H7 (cell line): ENCODE measurements at regions not wholly inside any gene's neighbourhood (a gene's known extent, or its start where the extent isn't known, plus 50 kb on each side); places are given as distances from the start of the nearest gene placed in this dataset.

Experiments used
- DNase-seq: peaks from one replicate; pipeline ENCODE4 v3.0.0; 2012
- H3K27me3 ChIP-seq: 2 replicates; pipeline ENCODE4 v1.6.0; 2011; ENCODE audit warnings: mild to moderate bottlenecking, low read length; ENCODE audit not compliant: control insufficient read depth, insufficient read depth
- H3K36me3 ChIP-seq: replicated peaks from 2 replicates; pipeline ENCODE4 v1.5.1; 2011; ENCODE audit warnings: low read length; ENCODE audit not compliant: control insufficient read depth, insufficient read depth
- H3K4me3 ChIP-seq: 2 replicates; pipeline ENCODE4 v1.5.1; 2011; ENCODE audit warnings: low read depth, mild to moderate bottlenecking, control low read depth, low read length, moderate library complexity; ENCODE audit not compliant: insufficient read depth

DNA sequence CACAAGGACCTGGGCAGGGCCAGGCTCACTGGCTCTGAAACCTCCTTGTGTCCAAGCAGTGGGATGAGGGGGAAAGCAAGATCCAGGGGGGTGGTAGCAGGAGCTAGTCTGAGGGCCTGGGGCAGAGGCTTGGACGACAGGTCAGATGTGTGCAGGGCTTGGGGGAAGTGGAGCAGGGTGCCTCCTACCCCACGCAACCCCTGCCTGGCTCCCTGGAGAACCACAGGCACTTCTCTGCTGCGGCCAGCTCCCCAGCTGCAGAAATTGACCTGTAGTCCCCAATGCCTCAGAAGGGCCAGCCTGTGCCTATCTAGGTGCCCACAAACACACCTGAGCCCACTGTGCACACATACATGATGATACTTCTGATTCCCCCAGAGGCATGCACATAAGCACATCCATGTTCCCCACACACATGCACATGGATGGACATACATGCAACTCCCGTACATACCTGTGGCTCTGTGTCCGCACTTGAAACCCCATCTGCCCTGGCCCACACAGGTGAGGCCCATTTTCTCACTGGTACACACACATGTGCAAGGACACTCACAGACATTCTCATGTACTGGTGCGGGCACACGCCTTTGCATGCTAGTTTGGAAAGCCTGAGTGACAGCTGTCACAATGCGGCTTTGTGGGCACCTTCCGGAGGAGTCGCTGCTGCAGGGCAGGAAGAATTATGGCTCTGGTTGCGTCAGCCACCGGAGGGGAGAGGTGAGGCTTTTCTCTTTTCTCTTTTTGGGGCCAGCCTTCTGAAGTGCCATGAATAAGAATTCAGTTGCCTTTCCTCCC is 247.2 kb upstream of the CSF3R start:
- no peaks in the 10 kb centered on the region for H3K27me3 ChIP-seq
- no peak overlapping the region for H3K4me3 ChIP-seq
- no peaks in the 10 kb centered on the region for H3K36me3 ChIP-seq
- DNase-seq: no peak

DNA sequence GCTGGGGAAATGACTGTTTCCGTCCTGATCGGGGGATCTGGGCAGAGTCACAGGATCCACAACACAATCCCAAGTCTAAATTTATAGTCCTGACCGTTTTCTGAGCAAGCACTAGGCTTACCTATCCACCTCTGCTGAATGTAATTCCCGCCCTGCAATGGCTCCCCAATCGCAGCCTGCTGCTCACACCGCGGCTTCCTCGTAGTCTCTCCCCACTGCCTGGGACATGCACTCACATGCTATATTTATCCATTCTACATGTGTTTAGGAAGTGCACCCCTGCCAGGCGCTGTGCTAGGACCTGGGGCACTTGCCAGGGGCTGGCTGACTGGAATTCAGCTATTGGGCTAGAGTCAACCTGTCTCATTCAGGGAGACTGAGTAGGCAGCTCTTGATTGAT is 246.6 kb upstream of the CSF3R start:
- DNase-seq: no peak
- no peak overlapping the region for H3K4me3 ChIP-seq
- no peaks in the 10 kb centered on the region for H3K36me3 ChIP-seq
- no peaks in the 10 kb centered on the region for H3K27me3 ChIP-seq

DNA sequence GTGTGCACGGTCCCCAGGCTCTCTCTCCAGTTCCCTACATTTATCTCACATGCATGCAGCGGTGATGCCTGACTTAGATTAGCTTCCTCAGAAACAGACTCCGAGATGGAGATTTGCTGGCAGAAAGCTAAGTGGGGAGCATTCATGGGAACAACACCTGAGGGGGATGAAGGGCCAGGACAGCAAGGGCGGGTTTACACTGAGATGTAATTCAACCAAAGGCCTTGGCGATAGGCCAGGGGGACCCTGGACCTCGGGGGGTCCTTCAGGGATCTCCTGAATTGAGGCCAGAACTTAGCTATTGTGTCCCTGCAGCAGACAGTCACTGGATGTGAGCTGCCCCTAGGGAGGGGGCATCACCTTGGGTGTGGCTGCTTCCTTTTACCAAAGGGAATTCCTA is 246.1 kb upstream of the CSF3R start:
- DNase-seq: no peak

GRCh38 chr1:36728051-36728450 is 245.3 kb upstream of the CSF3R start:
- Histone ChIP-seq H3K36me3 (no peaks in the 10 kb centered on the region), H3K4me3 (no peak overlapping the region), H3K27me3 (no peaks in the 10 kb centered on the region)
- no peak for DNase-seq

More for the DNA sequence above, 246.1 kb upstream of the CSF3R start:
- Histone ChIP-seq H3K4me3 (no peak overlapping the region), H3K36me3 (no peaks in the 10 kb centered on the region), H3K27me3 (no peaks in the 10 kb centered on the region)

- no peaks in the 10 kb centered on the region for H3K36me3 ChIP-seq
- no peak for DNase-seq
- H3K4me3 ChIP-seq: no peak overlapping the region
- no peaks in the 10 kb centered on the region; the same call in 1 of the 2 replicates for H3K27me3 ChIP-seq
Measured at GRCh38 chr1:36725151-36725550, 242.4 kb upstream of the CSF3R start.

DNA sequence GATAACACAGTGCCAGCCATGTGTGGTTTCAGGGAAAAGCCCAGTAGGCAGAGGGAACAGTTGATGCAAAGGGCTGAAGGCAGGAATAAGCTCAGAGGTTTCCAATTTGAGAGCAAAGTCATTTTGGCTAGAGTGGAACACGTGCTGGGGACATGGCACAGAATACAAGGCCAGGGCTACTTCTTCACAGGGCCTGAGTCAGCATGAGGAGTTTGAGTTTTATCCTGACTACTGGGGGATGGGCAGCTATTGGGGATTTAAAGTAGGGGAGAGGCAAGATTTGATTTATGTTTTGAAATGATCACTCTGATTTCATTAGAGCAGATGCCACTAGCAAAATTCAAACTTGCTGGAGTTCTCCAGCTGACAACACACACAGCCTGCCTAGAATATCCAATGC is 241.1 kb upstream of the CSF3R start:
- no peak for DNase-seq
- Histone ChIP-seq H3K36me3 (no peaks in the 10 kb centered on the region), H3K4me3 (no peak overlapping the region), H3K27me3 (no peaks in the 10 kb centered on the region; the same call in 1 of the 2 replicates)

GRCh38 chr1:36722871-36723270 is 240.2 kb upstream of the CSF3R start:
- no peak for DNase-seq
- Histone ChIP-seq H3K36me3 (no peaks in the 10 kb centered on the region), H3K4me3 (no peak overlapping the region), H3K27me3 (no peaks in the 10 kb centered on the region; the same call in 1 of the 2 replicates)

DNA sequence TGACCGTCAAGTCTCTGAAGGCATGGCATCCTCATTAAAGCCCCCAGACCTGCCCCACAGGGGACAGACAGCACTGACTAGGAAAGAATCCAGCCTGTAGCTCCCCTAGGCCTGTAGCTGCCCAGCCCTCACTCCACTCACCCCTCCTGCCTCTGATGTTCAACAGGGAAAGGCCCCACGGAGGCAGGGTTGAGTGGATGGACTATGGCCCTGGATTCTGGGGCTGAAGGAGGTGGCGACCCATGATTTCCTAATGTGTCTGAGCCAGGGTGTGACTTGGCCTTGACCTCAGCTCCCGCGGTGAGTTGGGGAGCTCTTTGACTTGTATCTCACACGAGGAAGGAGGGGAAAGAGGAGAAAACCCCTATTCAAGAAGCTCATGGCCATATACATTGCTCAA is 238.5 kb upstream of the CSF3R start:
- H3K27me3 ChIP-seq: no peaks in the 10 kb centered on the region; the same call in 1 of the 2 replicates
- H3K4me3 ChIP-seq: no peak overlapping the region
- DNase-seq: no peak
- H3K36me3 ChIP-seq: no peaks in the 10 kb centered on the region

DNA sequence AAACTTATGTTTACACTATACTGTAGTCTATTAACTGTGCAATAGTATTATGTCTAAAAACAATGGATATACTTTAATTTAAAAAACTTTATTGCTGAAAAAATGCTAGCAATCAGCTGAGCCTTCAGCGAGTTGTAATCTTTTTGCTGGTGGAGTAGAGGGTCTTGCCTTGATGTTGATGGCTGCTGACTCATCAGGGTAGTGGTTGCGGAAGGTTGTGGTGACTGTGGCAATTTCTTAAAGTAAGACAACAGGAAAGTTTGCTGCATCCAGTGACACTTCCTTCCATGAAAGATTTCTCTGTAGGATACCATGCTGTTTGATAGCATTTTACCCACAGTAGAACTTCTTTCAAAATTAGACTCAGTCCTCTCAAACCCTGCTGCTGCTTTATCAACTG is 234.7 kb upstream of the CSF3R start:
- H3K27me3 ChIP-seq: no peaks in the 10 kb centered on the region; the same call in 1 of the 2 replicates
- DNase-seq: no peak
- H3K36me3 ChIP-seq: no peaks in the 10 kb centered on the region
- no peak overlapping the region for H3K4me3 ChIP-seq

DNA sequence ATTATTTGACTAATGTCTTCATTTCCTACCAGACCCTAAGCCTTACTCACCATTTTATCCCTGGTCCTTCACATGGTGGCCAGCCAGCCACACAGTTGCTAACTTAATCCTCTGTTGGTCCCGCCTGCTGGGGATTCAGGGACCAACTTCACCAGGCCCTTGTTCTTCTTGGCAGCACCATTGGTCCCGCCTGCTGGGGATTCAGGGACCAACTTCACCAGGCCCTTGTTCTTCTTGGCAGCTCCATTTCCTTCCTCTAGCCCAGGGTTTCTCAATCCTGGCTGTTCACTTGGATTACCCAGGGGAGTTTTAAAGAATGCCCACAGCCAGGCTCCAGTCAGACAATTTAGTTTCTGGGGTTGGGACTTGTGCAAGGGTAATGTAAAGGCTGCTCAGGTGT is 233.1 kb upstream of the CSF3R start:
- Histone ChIP-seq H3K27me3 (no peaks in the 10 kb centered on the region; the same call in 1 of the 2 replicates), H3K4me3 (no peak overlapping the region), H3K36me3 (no peaks in the 10 kb centered on the region)
- no peak for DNase-seq

DNA sequence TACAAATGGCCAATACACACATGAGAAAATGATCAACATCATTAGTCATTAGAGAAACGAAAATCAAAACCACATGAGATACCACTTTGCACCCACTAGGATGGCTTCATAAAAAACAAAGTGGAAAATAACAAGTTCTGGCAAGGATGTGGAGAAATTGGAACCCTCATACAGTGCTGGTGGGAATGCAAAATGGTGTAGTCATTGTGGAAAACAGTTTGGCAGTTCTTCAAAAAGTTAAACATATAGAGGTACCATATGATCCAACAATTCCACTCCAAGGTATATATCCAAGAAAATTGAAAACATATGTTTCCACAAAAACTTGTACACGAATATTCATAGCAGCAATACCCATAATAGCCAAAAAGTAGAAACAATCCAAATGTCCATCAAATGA is 231.6 kb upstream of the CSF3R start:
- no peak overlapping the region for H3K4me3 ChIP-seq
- DNase-seq: no peak
- no peaks in the 10 kb centered on the region for H3K36me3 ChIP-seq
- H3K27me3 ChIP-seq: peaks cover 2% of the 10 kb centered on the region; the same call in 1 of the 2 replicates

DNA sequence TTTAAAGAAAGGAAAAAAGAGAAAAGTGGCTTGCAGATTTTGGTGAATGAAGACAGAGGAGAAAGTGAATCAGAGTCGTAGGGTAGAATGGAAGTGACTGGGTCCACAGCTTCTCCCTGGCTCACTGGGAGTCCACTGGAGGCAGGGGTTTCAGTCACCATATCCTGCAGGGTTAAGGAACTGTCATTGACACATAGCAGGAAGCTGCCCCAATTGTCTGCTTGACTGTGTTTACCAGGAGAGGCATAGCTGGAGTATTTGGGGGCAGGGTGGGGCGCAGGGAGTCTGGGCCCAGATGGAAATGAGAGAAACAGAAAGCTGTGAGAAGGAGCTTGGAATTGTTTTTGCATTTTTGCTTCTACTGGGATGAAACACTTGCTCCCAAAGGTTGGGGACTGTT is 228.8 kb upstream of the CSF3R start:
- Histone ChIP-seq H3K36me3 (no peaks in the 10 kb centered on the region), H3K27me3 (peaks cover 3% of the 10 kb centered on the region; the same call in 1 of the 2 replicates), H3K4me3 (no peak overlapping the region)
- DNase-seq: peak; percentile 51

DNA sequence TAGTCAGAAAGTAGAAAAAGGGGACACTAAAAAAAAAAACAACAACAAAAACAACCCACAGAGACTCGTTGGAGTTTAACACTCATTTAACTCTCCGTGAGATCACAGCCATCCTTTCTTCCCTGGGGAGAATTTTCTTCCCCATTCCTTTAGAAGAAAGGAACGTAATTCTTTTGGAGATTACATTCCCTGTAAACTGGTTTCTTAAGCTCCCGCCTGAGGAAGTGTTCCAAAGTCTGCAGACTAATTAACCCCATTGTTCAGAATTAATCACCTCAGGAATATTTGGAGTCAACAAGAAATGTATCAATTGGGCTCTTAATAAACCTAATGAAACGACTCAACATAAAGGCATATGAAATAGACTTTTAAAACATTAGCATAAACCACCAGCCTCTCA is 228.2 kb upstream of the CSF3R start:
- DNase-seq: no peak
- Histone ChIP-seq H3K4me3 (no peak overlapping the region), H3K27me3 (peaks cover 4% of the 10 kb centered on the region; the same call in 1 of the 2 replicates), H3K36me3 (no peaks in the 10 kb centered on the region)

DNA sequence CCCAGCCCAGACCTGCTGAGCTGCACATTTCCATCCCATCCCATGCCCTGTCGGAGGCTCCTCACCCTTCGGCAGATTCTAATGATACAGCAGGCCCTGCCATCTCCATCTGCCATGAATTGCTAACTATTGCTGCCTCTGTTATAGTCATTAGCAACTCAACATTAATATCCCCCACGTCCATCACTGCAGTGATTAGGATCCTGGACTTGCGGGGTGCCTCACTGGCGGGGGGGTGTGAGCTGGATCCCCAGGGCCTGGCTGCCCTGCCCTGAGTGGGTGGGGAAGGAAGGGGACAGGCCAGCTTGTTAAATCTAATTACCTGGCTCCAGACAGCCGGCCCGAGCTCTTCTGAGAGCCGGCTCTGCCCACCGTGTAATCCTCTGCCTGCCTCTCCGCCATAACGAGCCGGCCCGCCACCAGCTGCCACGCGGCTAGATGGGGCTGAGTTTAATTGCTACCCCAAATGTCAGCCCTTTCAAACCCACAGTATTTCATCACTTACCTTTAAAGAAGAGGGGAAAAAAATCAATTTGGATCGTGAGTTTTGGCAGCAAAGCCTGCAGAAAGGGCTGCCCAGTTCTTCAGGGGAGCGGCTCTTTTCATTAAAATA is 227.3 kb upstream of the CSF3R start:
- no peak overlapping the region for H3K4me3 ChIP-seq
- DNase-seq: no peak
- H3K36me3 ChIP-seq: no peaks in the 10 kb centered on the region
- H3K27me3 ChIP-seq: peaks cover 4% of the 10 kb centered on the region; the same call in 1 of the 2 replicates

DNA sequence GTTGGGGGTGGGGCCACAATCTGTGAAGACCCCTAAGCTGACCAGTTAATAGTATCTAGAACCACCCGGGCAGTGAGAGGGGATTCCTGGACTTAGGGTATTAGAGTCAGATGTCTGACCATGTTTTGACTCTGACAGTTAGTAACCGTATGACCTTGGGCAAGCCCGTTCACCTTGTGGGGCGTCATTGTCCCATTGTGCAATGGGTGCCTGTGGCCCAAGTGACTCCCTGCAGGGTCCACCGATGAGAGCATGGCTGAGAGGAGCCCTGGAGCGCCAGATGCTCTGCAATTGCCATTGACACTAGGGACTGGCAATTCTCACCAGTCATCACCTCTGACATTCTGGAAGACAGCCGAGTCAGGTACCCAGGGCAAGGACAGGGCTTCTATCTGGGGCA is 225.9 kb upstream of the CSF3R start:
- H3K36me3 ChIP-seq: no peaks in the 10 kb centered on the region
- no peak overlapping the region for H3K4me3 ChIP-seq
- H3K27me3 ChIP-seq: peaks cover 4% of the 10 kb centered on the region; the same call in 1 of the 2 replicates
- no peak for DNase-seq
